Adrenal gland (tissue), 9 donors: ENCODE measurements at regions not wholly inside any gene's neighbourhood (a gene's known extent, or its start where the extent isn't known, plus 50 kb on each side); places are given as distances from the start of the nearest gene placed in this dataset.

ENCODE experiments used
- DNase-seq, 7 donors: peaks; one replicate each; pipeline ENCODE4 v3.0.0-alpha.2; 2019 to 2020
- H3K27ac ChIP-seq, 5 donors: fragments of 200-600 bp; sonication (generic) in 4 of 5; 1 replicate in 3 of 5; 2 replicates in 2 of 5; pipeline versions ENCODE4 v1.5.1 to v1.8.0; 2016 to 2020; ENCODE audit warnings: mild to moderate bottlenecking in 1 of 5
- H3K27me3 ChIP-seq: fragments of 200-600 bp; 2 replicates; pipeline ENCODE4 v1.8.0; 2021
- H3K36me3 ChIP-seq, 2 donors: fragments of 200-600 bp; replicated peaks in 1 of 2; 1 replicate in 1 of 2; 2 replicates in 1 of 2; pipeline versions ENCODE4 v1.5.1 to v1.8.0; 2018 to 2022
- H3K4me1 ChIP-seq, 2 donors: fragments of 200-600 bp; replicated peaks in 1 of 2; 1 replicate in 1 of 2; 2 replicates in 1 of 2; pipeline versions ENCODE4 v1.5.1 to v1.8.0; 2018 to 2021
- H3K4me3 ChIP-seq, 4 donors: fragments of 200-600 bp; sonication (generic) in 3 of 4; one replicate each; pipeline ENCODE4 v1.5.1; 2016 to 2018
- H3K9me3 ChIP-seq, 3 donors: fragments of 200-600 bp; sonication (generic) in 1 of 3; replicated peaks in 1 of 3; 1 replicate in 2 of 3; 2 replicates in 1 of 3; pipeline versions ENCODE4 v1.5.1 to v1.8.0; 2016 to 2021
- POLR2A ChIP-seq, 2 donors: fragments of 450-650 bp; IDR thresholded peaks; one replicate each; pipeline ENCODE4 v1.6.1; 2017; ENCODE audit warnings: antibody characterized with exemption in 2 of 2, mild to moderate bottlenecking in 2 of 2, moderate library complexity in 1 of 2
- WGBS, 4 donors: extraction: QIAGEN DNeasy Blood & Tissue Kit in 2 of 4; methylation state at CpG; one replicate each; pipeline versions ENCODE4 v1.1.5 to v1.1.7; 2013 to 2017; 5-methylcytosine and 5-hydroxymethylcytosine counted together
- intact Hi-C, 2 donors: fragments of 100-400 bp; cut with DNase I; formaldehyde crosslinking; loops; one replicate each; pipeline versions ENCODE4 v1.14.1 to v1.15.0; 2022 to 2023
- TF ChIP-seq, protein P1 (sequence below), 6 experiments: fragments of 450-650 bp in 4 of 6; fragments of 200-600 bp in 2 of 6; sonication (generic) in 1 of 6; IDR thresholded peaks; 1 replicate in 5 of 6; 2 replicates in 1 of 6; pipeline versions ENCODE4 v1.5.1 to v1.8.0; 2016 to 2021; ENCODE audit warnings: antibody characterized with exemption in 6 of 6, mild to moderate bottlenecking in 2 of 6, moderate library complexity in 1 of 6
- donor health status: healthy with polysubstance abuse.
- donor health status: Bipolar disorder and iron deficiency.
- donor health status: DM: yes; HTN: yes; CAD: no.
- donor health status: DM: no; HTN: no; CAD: no.
- donor health status: DM: no; HTN: no; CAD: no.

DNA sequence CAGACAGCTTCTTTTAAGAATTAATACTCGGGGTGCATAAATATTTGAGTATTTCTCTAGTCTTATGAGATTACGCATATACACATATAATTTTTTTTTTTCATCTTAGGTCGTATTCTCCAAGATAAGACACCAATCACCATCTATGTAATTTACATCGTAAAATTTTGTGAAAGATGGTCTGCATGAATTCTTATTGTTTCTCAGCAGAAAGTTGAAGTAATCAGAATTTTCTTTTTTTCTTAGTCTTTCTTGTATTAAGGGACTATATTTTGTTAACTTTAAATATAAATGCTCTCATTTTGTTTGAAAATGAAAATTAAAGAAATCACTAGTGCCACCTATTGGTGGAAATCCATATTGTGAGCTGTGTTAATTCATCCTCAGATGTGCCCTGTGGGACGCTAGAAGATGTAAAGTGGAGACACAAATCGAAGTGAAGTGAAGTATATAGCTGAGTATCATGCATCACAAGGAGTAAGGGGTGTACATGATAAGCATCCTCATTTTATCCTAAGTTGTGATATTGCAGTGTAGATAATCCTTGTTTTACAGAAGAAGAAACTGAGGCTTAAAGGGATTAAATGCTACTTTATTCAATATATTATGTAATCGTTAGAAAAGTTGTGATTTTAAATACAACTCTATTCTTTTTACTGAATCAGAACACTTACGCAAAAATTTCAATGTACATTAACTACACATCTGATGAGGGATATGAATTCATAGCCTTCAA is 2084.3 kb downstream of the LRRC4C start:
- Histone ChIP-seq H3K4me1 (no peaks in the 10 kb centered on the region), H3K9me3 (no peaks in the 10 kb centered on the region), H3K36me3 (no peaks in the 10 kb centered on the region), H3K27me3 (no peaks in the 10 kb centered on the region), H3K4me3 (no peak overlapping the region), H3K27ac (no peak overlapping the region)
- DNase-seq: no peak
- 45 to 52% (median 48%) methylated on average over 8 of the region's 8 CpGs for WGBS, 4 donors
- intact Hi-C loops: no loop called here
- TF ChIP-seq, protein P1, sequence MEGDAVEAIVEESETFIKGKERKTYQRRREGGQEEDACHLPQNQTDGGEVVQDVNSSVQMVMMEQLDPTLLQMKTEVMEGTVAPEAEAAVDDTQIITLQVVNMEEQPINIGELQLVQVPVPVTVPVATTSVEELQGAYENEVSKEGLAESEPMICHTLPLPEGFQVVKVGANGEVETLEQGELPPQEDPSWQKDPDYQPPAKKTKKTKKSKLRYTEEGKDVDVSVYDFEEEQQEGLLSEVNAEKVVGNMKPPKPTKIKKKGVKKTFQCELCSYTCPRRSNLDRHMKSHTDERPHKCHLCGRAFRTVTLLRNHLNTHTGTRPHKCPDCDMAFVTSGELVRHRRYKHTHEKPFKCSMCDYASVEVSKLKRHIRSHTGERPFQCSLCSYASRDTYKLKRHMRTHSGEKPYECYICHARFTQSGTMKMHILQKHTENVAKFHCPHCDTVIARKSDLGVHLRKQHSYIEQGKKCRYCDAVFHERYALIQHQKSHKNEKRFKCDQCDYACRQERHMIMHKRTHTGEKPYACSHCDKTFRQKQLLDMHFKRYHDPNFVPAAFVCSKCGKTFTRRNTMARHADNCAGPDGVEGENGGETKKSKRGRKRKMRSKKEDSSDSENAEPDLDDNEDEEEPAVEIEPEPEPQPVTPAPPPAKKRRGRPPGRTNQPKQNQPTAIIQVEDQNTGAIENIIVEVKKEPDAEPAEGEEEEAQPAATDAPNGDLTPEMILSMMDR (IDR thresholded peaks at IDR 0.05): peak; percentile 44 to 67 (median 52)
- TF ChIP-seq POLR2A (IDR thresholded peaks at IDR 0.05): no peak

DNA sequence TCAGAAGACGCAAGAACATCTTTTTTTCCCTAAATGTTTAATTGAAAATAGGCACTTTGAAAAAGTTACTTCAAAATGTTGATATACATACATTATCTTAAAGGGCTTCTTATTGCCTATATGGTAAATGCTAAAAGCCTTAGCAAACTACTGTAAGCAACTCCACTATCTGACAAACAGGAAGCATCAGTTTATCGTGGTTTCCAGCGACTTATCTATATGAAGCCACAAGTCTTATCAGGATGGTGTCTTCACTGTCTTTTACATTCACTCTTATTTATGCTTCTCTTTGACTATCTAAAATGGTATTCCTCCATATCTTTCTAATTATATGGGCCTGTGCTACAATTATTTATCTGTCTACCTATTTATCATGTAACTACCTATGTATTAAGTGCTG is 2091.9 kb downstream of the LRRC4C start:
- intact Hi-C loops: no loop called here
- DNase-seq: no peak
- 71 to 92% (median 82%) methylated on average over 3 of the region's 3 CpGs for WGBS, 4 donors
- Histone ChIP-seq H3K27ac (no peak overlapping the region), H3K9me3 (no peaks in the 10 kb centered on the region), H3K27me3 (no peaks in the 10 kb centered on the region), H3K36me3 (no peaks in the 10 kb centered on the region), H3K4me1 (no peaks in the 10 kb centered on the region), H3K4me3 (no peak overlapping the region)
- TF ChIP-seq POLR2A (IDR thresholded peaks at IDR 0.05): no peak
- TF ChIP-seq, protein P1 (IDR thresholded peaks at IDR 0.05): no peak

DNA sequence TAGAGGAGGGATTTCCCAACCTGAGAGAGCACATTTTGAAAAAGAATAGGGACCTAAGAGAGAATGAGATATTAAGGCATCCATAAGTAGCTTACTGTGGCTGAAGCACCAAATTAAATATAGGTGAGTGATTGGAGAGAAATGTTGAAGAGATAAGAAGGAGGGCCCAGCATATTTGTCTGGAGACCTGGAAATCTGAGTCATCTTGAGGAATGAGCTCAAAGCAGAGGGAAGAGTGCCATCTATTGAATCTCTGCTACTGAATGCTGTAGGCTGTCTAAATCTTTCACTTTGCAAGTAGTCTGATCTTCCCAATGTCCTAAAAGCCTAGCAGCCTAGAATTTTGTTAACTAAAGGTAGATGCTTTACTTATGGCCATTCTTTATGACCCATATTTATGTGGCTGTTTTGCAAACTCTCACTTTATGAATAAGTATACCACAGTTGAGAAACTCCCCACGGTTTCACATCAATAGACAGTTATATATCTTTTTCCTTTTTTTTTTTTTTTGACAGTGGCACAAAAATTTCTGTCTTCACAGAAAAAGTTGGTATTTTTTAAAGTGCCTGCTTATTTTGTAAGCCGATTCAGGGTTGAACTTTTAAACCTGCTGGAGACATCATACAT is 2093.5 kb downstream of the LRRC4C start:
- Histone ChIP-seq H3K36me3 (no peaks in the 10 kb centered on the region), H3K9me3 (no peaks in the 10 kb centered on the region), H3K27me3 (no peaks in the 10 kb centered on the region), H3K27ac (no peak overlapping the region), H3K4me3 (no peak overlapping the region), H3K4me1 (no peaks in the 10 kb centered on the region)
- peak in 1 of 7 donors; percentile 26 for DNase-seq
- 51 to 60% (median 55%) methylated on average over 2 of the region's 2 CpGs for WGBS, 4 donors
- intact Hi-C loops: no loop called here
- TF ChIP-seq POLR2A (IDR thresholded peaks at IDR 0.05): no peak
- TF ChIP-seq, protein P1 (IDR thresholded peaks at IDR 0.05): peak in 5 of 6 experiments; percentile 23 to 45 (median 36)

DNA sequence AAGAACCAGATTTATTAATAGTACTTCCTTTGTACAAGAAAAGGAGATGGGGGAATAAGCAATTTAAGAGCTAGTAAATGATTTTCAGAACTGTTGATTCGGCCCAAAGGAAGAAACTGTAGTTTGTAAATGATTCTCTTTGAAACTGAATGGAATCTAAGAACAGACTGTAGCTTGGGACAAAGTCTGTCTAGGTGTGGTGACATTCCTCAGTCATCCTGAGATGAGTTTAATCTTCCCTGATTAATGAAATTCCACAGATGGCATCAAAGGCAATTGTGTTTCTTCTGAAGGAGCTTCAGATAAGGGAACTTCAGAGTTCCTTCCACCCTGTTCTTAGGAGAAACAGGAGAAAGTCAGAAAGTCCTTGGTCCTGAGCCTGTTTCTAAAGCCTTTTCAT is 2095.9 kb downstream of the LRRC4C start:
- no peaks in the 10 kb centered on the region for H3K4me1 ChIP-seq
- H3K36me3 ChIP-seq: no peaks in the 10 kb centered on the region
- DNase-seq: no peak
- H3K9me3 ChIP-seq: no peaks in the 10 kb centered on the region
- intact Hi-C loops: no loop called here
- H3K27me3 ChIP-seq: no peaks in the 10 kb centered on the region
- TF ChIP-seq, protein P1 (IDR thresholded peaks at IDR 0.05): no peak
- TF ChIP-seq POLR2A (IDR thresholded peaks at IDR 0.05): no peak
- H3K4me3 ChIP-seq: no peak overlapping the region
- WGBS, 4 donors: 76 to 98% (median 84%) methylated on average over 1 of the region's 1 CpG
- no peak overlapping the region for H3K27ac ChIP-seq
